Nephron progenitor cell (in vitro differentiated cells): ENCODE measurements at regions not wholly inside any gene's neighbourhood (a gene's known extent, or its start where the extent isn't known, plus 50 kb on each side); places are given as distances from the start of the nearest gene placed in this dataset.

Experiments used
- DNase-seq: peaks from one replicate; pipeline ENCODE4 v3.0.0; 2021
- H3K27ac Mint-ChIP-seq: 2 replicates; pipeline ENCODE4 v1.8.0; 2021; ENCODE audit warnings: mild to moderate bottlenecking, moderate library complexity, mixed read lengths
- H3K27me3 Mint-ChIP-seq: 2 replicates; pipeline ENCODE4 v1.8.0; 2021; ENCODE audit warnings: mild to moderate bottlenecking, low read depth, mixed read lengths; ENCODE audit not compliant: poor library complexity
- H3K36me3 Mint-ChIP-seq: 2 replicates; pipeline ENCODE4 v1.8.0; 2021; ENCODE audit warnings: low read depth, mixed read lengths
- H3K4me1 Mint-ChIP-seq: 2 replicates; pipeline ENCODE4 v1.8.0; 2021; ENCODE audit warnings: mixed read lengths
- H3K4me3 Mint-ChIP-seq: 2 replicates; pipeline ENCODE4 v1.8.0; 2021; ENCODE audit warnings: mild to moderate bottlenecking, moderate library complexity, mixed read lengths
- H3K9me3 Mint-ChIP-seq: 2 replicates; pipeline ENCODE4 v1.8.0; 2021; ENCODE audit warnings: mild to moderate bottlenecking, moderate library complexity, mixed read lengths
- CTCF ChIP-seq: fragments of 200-600 bp; sonication (generic); IDR thresholded peaks from 2 replicates; pipeline ENCODE4 v1.5.0; 2021; ENCODE audit warnings: antibody characterized with exemption

GRCh38 chr18:45290364-45290763 lies 324.9 kb upstream of the SLC14A2 start:
- H3K4me3 Mint-ChIP-seq, result no peak overlapping the region
- no peaks in the 10 kb centered on the region for H3K9me3 Mint-ChIP-seq
- DNase-seq, result no peak

GRCh38 chr18:45291621-45292615 lies 323.4 kb upstream of the SLC14A2 start:
- no peak for TF ChIP-seq CTCF
- no peak overlapping the region for H3K27ac Mint-ChIP-seq
- H3K4me1 Mint-ChIP-seq, result peaks cover 21% of the 10 kb centered on the region

More at GRCh38 chr18:45290364-45290763, 324.9 kb upstream of the SLC14A2 start:
- H3K36me3 Mint-ChIP-seq, result no peaks in the 10 kb centered on the region
- TF ChIP-seq CTCF, result no peak
- no peak overlapping the region for H3K27ac Mint-ChIP-seq
- H3K27me3 Mint-ChIP-seq, result peaks cover 5% of the 10 kb centered on the region
- H3K4me1 Mint-ChIP-seq, result peaks cover 21% of the 10 kb centered on the region

GRCh38 chr18:45295388-45295787 lies 319.9 kb upstream of the SLC14A2 start:
- Mint-ChIP-seq H3K4me3 (no peak overlapping the region), H3K9me3 (no peaks in the 10 kb centered on the region), H3K36me3 (no peaks in the 10 kb centered on the region), H3K4me1 (peaks cover 35% of the 10 kb centered on the region), H3K27me3 (no peaks in the 10 kb centered on the region), H3K27ac (no peak overlapping the region)
- TF ChIP-seq CTCF, result no peak
- DNase-seq, result no peak

More at GRCh38 chr18:45291621-45292615, 323.4 kb upstream of the SLC14A2 start:
- Mint-ChIP-seq H3K36me3 (no peaks in the 10 kb centered on the region), H3K4me3 (no peak overlapping the region), H3K9me3 (no peaks in the 10 kb centered on the region), H3K27me3 (peaks cover 5% of the 10 kb centered on the region)
- DNase-seq, result no peak

GRCh38 chr18:45298986-45299385 lies 316.3 kb upstream of the SLC14A2 start:
- no peak overlapping the region for H3K27ac Mint-ChIP-seq
- no peak overlapping the region for H3K4me3 Mint-ChIP-seq
- H3K36me3 Mint-ChIP-seq, result no peaks in the 10 kb centered on the region
- no peak for DNase-seq
- no peaks in the 10 kb centered on the region for H3K9me3 Mint-ChIP-seq
- TF ChIP-seq CTCF, result no peak
- H3K4me1 Mint-ChIP-seq, result peaks cover 19% of the 10 kb centered on the region
- peaks cover 4% of the 10 kb centered on the region for H3K27me3 Mint-ChIP-seq

- no peak overlapping the region for H3K4me3 Mint-ChIP-seq
- H3K9me3 Mint-ChIP-seq, result peaks cover 5% of the 10 kb centered on the region
- H3K36me3 Mint-ChIP-seq, result no peaks in the 10 kb centered on the region
- no peak for DNase-seq
- no peak for TF ChIP-seq CTCF
- H3K27me3 Mint-ChIP-seq, result peaks cover 9% of the 10 kb centered on the region
- H3K27ac Mint-ChIP-seq, result no peak overlapping the region
- peaks cover 11% of the 10 kb centered on the region for H3K4me1 Mint-ChIP-seq
These were observed 312.2 kb upstream of the SLC14A2 start for GRCh38 chr18:45303026-45303425.
